Neural progenitor cell (in vitro differentiated cells): ENCODE measurements at regions not wholly inside any gene's neighbourhood (a gene's known extent, or its start where the extent isn't known, plus 50 kb on each side); places are given as distances from the start of the nearest gene placed in this dataset.

Experiments used
- DNase-seq: peaks from one replicate; pipeline ENCODE4 v3.0.0-alpha.2; 2016; ENCODE audit warnings: low spot score
- H2AFZ ChIP-seq: fragments of 200-600 bp; sonication (generic); replicated peaks from 2 replicates; pipeline ENCODE4 v1.6.1; 2016; ENCODE audit warnings: antibody characterized with exemption
- H3F3A ChIP-seq: fragments of 200-600 bp; sonication (generic); 2 replicates; pipeline ENCODE4 v1.6.1; 2016; ENCODE audit warnings: antibody characterized with exemption, low read depth
- H3K27ac ChIP-seq: fragments of 200-600 bp; sonication (generic); 2 replicates; pipeline ENCODE4 v1.5.1; 2016; ENCODE audit warnings: mild to moderate bottlenecking
- H3K27me3 ChIP-seq: fragments of 200-600 bp; sonication (generic); 2 replicates; pipeline ENCODE4 v1.6.1; 2016; ENCODE audit warnings: mild to moderate bottlenecking, moderate library complexity
- H3K36me3 ChIP-seq: fragments of 200-600 bp; sonication (generic); 2 replicates; pipeline ENCODE4 v1.5.1; 2016
- H3K4me1 ChIP-seq: fragments of 200-600 bp; sonication (generic); 2 replicates; pipeline ENCODE4 v1.6.1; 2016; ENCODE audit warnings: mixed run types
- H3K4me2 ChIP-seq: fragments of 200-600 bp; sonication (generic); 2 replicates; pipeline ENCODE4 v1.6.1; 2016
- H3K4me3 ChIP-seq: fragments of 200-600 bp; sonication (generic); 2 replicates; pipeline ENCODE4 v1.5.1; 2016
- H3K79me2 ChIP-seq: fragments of 200-600 bp; sonication (generic); 2 replicates; pipeline ENCODE4 v1.6.1; 2016; ENCODE audit warnings: low read depth
- H3K9ac ChIP-seq: fragments of 200-600 bp; sonication (generic); 2 replicates; pipeline ENCODE4 v1.6.1; 2016
- H3K9me3 ChIP-seq: fragments of 200-600 bp; sonication (generic); 2 replicates; pipeline ENCODE4 v1.5.1; 2016; ENCODE audit warnings: low read depth
- H4K20me1 ChIP-seq: fragments of 200-600 bp; sonication (generic); 2 replicates; pipeline ENCODE4 v1.6.1; 2016; ENCODE audit warnings: low read depth
- H3K27ac Mint-ChIP-seq: 3 replicates; pipeline ENCODE4 v1.8.0; 2021; ENCODE audit warnings: mixed read lengths
- H3K27me3 Mint-ChIP-seq: 2 replicates; pipeline ENCODE4 v1.8.0; 2022; ENCODE audit warnings: low read depth, mild to moderate bottlenecking, inconsistent platforms, moderate library complexity, mixed read lengths; ENCODE audit not compliant: insufficient read depth
- H3K36me3 Mint-ChIP-seq: 3 replicates; pipeline ENCODE4 v1.8.0; 2021; ENCODE audit warnings: mixed read lengths
- H3K4me1 Mint-ChIP-seq: 3 replicates; pipeline ENCODE4 v1.8.0; 2021; ENCODE audit warnings: mixed read lengths
- H3K4me3 Mint-ChIP-seq: 3 replicates; pipeline ENCODE4 v1.8.0; 2021; ENCODE audit warnings: mild to moderate bottlenecking, moderate library complexity, mixed read lengths
- H3K9me3 Mint-ChIP-seq: 3 replicates; pipeline ENCODE4 v1.8.0; 2020; ENCODE audit warnings: mixed read lengths
- CTCF ChIP-seq: fragments of 200-600 bp; sonication (generic); IDR thresholded peaks from 2 replicates; pipeline ENCODE4 v1.5.1; 2017; ENCODE audit warnings: antibody characterized with exemption, mild to moderate bottlenecking
- EZH2 ChIP-seq: fragments of 200-600 bp; sonication (generic); IDR thresholded peaks from 2 replicates; pipeline ENCODE4 v1.6.1; 2017; ENCODE audit warnings: antibody characterized with exemption, mild to moderate bottlenecking, moderate library complexity
- EZH2phosphoT487 ChIP-seq: fragments of 200-600 bp; sonication (generic); IDR thresholded peaks from 2 replicates; pipeline ENCODE4 v1.6.1; 2017; ENCODE audit warnings: antibody characterized with exemption

- Histone ChIP-seq H3K27me3 (peaks cover 9% of the 10 kb centered on the region), H3K9me3 (no peaks in the 10 kb centered on the region), H3K4me2 (no peak overlapping the region), H2AFZ (no peak overlapping the region), H3K4me3 (no peak overlapping the region), H3K36me3 (no peaks in the 10 kb centered on the region), H4K20me1 (no peaks in the 10 kb centered on the region), H3K79me2 (no peaks in the 10 kb centered on the region), H3K27ac (no peak overlapping the region), H3K4me1 (no peaks in the 10 kb centered on the region), H3K9ac (no peak overlapping the region), H3F3A (no peaks in the 10 kb centered on the region)
- H3K36me3 Mint-ChIP-seq = no peaks in the 10 kb centered on the region
- H3K27ac Mint-ChIP-seq = no peak overlapping the region
- H3K9me3 Mint-ChIP-seq = peaks cover 5% of the 10 kb centered on the region
- TF ChIP-seq CTCF = no peak
- no peak for TF ChIP-seq EZH2phosphoT487
- TF ChIP-seq EZH2 = no peak
- peaks cover 7% of the 10 kb centered on the region for H3K4me1 Mint-ChIP-seq
- H3K27me3 Mint-ChIP-seq = peaks cover 29% of the 10 kb centered on the region
- no peak for DNase-seq
- no peak overlapping the region for H3K4me3 Mint-ChIP-seq
Observed at GRCh38 chr12:113749433-113749815, 216.7 kb downstream of the RBM19 start.

DNA sequence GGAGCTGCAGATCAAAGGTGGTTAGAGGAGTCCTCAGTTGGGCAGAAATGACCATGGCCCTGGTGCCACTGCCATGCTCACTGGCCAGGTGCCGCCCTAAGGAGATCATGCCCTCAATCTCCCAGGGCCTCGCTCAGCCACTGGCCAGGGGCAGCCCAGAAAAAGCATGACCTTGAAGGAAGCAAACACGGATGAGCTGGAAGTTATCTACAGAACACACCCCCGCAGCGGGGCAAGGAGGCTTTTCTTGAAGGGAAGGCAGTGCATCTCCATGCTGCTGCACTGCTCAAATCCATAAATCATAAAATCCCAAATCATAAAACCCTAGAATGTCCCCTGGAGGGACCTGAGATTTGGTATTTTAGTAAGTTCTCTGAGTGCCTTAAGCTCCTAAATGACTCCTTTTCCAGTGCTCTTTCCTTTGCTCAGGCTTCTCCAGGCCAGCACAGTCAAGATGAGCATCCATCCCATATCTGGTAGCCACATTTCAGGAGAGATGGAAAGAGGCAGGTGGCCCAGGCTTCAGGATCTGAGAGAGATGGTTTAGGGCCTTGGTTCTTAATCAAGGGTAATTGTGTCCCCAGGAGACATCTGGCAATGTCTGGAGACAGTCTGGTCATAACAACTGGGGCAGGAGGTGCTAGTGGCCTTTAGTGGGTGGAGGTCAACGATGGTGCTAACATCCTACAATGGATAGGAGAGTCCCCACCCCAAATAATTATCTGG lies 217.3 kb downstream of the RBM19 start:
- TF ChIP-seq EZH2phosphoT487 (no peak), CTCF (no peak), EZH2 (no peak)
- H3K4me3 ChIP-seq = no peak overlapping the region
- H3K4me2 ChIP-seq = no peak overlapping the region
- H4K20me1 ChIP-seq = no peaks in the 10 kb centered on the region
- H3K36me3 Mint-ChIP-seq = no peaks in the 10 kb centered on the region
- no peak for DNase-seq
- peaks cover 29% of the 10 kb centered on the region for H3K27me3 Mint-ChIP-seq
- H3K4me1 Mint-ChIP-seq = peaks cover 7% of the 10 kb centered on the region
- H3K79me2 ChIP-seq = no peaks in the 10 kb centered on the region
- H3F3A ChIP-seq = no peaks in the 10 kb centered on the region
- no peak overlapping the region for H3K4me3 Mint-ChIP-seq
- H3K9ac ChIP-seq = no peak overlapping the region
- no peak overlapping the region for H2AFZ ChIP-seq
- no peaks in the 10 kb centered on the region for H3K9me3 ChIP-seq
- H3K27ac ChIP-seq = no peak overlapping the region
- peaks cover 9% of the 10 kb centered on the region for H3K27me3 ChIP-seq
- H3K9me3 Mint-ChIP-seq = peaks cover 5% of the 10 kb centered on the region
- H3K36me3 ChIP-seq = no peaks in the 10 kb centered on the region
- H3K4me1 ChIP-seq = no peaks in the 10 kb centered on the region
- H3K27ac Mint-ChIP-seq = no peak overlapping the region

GRCh38 chr12:113747017-113747416 lies 219.1 kb downstream of the RBM19 start:
- Mint-ChIP-seq H3K4me1 (peaks cover 11% of the 10 kb centered on the region), H3K27ac (no peak overlapping the region), H3K4me3 (no peak overlapping the region), H3K27me3 (peaks cover 29% of the 10 kb centered on the region), H3K36me3 (no peaks in the 10 kb centered on the region), H3K9me3 (peaks cover 1% of the 10 kb centered on the region)
- Histone ChIP-seq H3K27ac (no peak overlapping the region), H3K9me3 (no peaks in the 10 kb centered on the region), H3K9ac (no peak overlapping the region), H3K36me3 (no peaks in the 10 kb centered on the region), H3K4me1 (peaks cover 4% of the 10 kb centered on the region), H2AFZ (peak overlapping the region; percentile 32), H3K4me2 (no peak overlapping the region), H3K27me3 (peaks cover 9% of the 10 kb centered on the region), H3K79me2 (no peaks in the 10 kb centered on the region), H4K20me1 (no peaks in the 10 kb centered on the region), H3K4me3 (no peak overlapping the region), H3F3A (no peaks in the 10 kb centered on the region)
- TF ChIP-seq EZH2 = no peak
- no peak for TF ChIP-seq CTCF
- no peak for TF ChIP-seq EZH2phosphoT487
- DNase-seq = no peak
